HG03558 (cell line): ENCODE measurements at regions not wholly inside any gene's neighbourhood (a gene's known extent, or its start where the extent isn't known, plus 50 kb on each side); places are given as distances from the start of the nearest gene placed in this dataset.
"Not testable (repeated sequence)": the region's sequence is repeated elsewhere in the genome, so short reads cannot be mapped to it uniquely, and the experiment has no call there.

Experiments used
- ATAC-seq: cut with Tn5 transposase; IDR thresholded peaks from one replicate; pipeline ENCODE4 v1.9.1; 2021; ENCODE audit warnings: moderate number of reproducible peaks; ENCODE audit not compliant: unreplicated experiment; ENCODE audit errors: extremely low read depth

DNA sequence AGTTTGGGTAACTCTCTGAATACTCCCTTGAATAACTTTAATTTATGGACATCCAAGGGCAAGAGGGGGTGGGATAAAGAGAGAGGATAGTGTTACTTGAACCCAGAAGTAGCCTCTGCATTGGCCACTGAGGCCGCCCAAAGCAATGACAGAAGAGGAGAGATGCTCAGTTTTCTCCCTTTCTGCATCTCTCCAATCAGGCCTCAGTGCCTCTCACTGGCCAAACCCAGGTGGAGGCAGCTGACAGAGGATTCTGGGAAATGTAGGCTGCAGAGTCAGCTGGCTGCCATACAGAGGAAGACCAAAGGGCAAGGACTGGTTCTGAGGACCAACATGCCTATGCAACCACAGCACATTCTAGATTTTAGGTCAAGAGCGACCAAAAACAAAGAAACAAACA lies 719.4 kb downstream of the MAT2B start:
- ATAC-seq, result no peak

DNA sequence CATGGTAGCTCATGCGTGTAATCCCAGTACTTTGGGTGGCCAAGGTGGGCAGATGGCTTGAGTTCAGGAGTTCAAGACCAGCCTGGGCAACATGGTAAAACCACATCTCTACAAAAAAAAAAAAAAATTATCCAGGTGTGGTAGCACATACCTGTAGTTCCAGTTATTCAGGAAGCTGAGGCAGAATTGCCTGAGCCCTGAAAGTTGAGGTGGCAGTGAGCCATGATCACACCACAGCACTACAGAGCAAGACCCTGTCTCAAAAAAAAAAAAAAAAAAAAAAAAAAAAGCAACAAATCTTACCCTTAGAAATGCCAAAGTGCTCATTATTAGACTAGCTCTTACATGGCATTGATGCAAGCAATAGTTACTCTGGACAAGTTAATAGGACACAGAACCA lies 724.9 kb downstream of the MAT2B start:
- ATAC-seq, result no peak

DNA sequence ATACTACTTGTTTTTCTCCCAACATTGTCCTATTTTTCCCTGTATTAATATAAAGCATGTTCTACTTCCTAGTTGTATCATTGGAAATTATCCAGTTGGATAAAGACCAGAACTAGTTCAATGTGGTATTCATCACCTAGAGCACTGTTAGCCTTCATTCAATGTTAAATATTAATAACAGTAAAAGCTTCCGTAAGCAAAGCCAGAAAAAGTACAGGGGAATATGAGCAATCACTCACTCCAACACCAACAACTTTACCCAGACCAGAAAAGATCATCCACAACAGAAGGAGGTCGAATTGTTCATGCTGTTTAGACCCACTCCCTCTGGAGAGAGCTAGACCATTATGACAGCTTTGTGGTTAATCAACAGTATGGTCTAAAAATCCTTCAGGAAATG lies 728.4 kb downstream of the MAT2B start:
- ATAC-seq, result no peak

DNA sequence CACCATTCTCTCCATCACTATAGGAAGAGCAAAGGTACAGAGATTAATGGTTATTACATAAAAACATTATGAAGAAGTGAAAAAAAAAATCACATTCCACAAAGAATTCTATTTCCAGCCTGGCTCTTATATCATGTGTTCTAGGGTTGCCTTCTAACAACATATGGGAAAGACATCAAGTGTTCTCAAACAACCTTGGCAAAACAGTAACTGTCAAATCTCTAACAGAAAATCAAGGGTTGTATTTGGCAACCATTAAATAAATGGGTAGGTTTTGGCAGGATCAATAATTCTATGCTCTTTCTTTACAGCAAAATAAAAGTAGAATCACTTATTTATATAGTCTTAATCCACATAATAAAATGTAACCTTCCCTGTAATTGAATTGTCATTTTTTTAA lies 728.9 kb downstream of the MAT2B start:
- ATAC-seq, result no peak

DNA sequence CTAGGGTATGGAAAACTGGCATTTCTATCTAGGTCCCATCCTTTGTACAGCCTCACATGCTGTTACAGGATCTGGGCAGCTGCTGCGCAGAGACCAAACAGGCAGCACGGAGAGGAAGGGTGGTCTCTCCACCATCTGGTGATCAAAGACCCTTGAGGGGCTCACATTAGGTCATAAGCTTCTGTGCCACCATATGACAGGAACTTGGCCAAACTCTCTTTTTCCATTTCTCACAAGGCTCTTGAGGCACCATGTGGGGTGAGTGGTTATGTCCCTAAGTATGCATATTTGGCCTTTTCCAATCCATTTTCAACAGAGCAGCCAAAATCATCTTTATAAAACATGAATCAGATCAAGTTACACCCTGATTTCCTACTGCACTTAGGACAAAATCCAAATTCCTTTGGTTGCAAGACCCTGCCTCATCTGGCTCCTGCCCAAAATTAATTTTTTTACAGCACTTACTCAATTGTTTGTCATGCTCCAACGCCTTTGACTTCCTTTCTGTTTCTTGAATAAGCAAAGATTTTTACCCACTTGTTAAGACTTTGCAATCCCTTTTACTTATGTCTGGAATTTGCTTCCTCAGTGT lies 730.0 kb downstream of the MAT2B start:
- ATAC-seq, result no peak

DNA sequence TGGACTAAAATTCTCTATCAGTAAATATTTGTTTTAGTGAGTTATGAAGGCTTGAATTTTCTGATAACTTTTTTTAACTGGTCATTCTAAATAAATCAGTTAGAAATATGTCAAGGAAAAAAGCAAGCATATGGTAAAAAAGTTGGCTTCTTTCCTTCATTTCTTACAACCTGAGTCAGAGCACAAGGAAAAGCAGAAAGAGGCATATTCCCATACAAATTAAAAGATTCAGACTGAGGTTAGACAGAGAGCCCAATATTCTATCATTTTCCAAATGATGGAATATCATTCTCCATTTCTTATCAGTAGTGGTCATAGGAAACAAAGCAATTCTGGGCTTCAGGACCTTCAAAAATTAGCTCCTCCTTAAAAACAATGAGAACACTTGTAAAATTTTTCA lies 732.1 kb downstream of the MAT2B start:
- no peak for ATAC-seq

DNA sequence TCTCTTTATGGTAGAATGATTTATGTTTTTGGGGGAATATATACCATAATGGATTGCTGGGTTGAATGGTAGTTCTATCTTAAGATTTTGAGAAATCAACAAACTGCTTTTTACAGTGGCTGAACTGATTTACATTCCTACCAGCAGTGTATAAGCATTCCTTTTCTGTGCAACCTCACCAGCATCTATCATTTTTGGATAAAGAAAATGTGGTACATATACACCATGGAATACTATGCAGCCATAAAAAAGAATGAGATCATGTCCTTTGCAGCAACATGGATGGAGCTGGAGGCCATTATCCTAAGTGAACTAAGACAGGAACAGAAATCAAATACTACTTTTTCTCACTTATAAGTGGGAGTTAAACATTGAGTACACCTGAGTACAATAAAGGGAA lies 746.4 kb downstream of the MAT2B start:
- ATAC-seq, result not testable (repeated sequence)

DNA sequence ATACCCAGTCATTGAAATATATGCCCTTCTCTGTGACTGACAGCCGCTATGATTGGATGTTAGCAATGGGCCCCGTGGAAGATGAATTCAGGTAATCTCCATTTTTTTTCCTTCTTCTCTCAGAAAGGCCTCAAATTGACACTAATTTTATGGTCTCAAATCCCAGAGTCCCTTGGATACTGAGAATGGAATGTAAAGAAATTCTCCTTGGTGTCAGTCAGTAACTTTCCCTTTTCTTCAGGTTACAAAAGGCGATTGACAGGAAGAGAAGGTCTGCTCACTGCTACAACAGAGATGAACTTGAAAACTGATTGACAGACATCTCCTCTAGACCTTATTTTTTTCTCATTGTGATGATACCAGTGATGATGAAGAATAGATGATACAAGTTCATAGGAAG lies 748.3 kb downstream of the MAT2B start:
- no peak for ATAC-seq

DNA sequence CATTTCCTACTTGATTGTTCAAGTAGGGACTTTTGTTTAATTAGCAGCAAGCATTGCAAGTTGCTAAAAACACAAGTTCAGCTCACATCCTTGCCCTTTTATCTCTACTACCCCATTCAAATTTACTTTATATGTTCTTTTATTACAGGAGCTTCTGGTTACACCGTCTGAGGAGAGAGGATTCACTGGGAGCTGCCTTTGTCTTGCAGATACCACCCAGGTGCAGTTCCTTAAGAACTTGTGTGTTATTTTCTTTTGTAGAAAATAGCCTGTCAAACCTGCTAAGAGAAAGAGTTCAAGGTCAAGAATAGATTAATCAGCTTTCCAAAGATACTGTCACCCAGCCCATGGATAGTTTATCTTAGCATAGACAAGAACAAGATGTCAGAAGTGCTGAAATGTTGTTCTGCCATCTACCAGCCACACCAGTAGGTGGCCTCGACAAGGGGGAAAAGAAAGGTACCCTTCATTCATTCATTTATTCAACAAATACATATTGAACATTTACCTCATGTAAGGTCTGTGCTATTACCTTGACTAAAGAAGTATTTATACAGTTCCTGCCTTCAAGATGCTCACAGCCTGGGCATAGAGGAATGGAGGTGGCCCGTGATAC lies 750.3 kb downstream of the MAT2B start:
- ATAC-seq, result no peak

DNA sequence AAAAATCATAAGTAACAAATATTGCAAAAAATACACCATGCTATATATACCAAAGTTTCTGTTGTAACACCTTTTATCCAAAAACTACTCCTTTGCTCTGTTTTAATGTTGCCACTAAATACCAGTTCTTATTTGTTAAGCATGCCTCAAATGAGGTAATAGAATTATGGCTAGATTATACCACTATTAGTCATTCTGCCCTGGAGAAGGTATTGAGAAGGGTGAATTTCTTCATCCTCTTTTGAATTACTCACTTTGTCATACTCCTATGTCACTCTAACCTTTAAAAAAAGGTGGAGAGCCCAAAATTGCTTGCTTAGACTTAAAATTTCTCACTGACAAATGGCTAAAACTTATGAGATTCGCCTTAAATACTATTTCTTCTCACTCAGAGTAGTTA lies 750.9 kb downstream of the MAT2B start:
- no peak for ATAC-seq

DNA sequence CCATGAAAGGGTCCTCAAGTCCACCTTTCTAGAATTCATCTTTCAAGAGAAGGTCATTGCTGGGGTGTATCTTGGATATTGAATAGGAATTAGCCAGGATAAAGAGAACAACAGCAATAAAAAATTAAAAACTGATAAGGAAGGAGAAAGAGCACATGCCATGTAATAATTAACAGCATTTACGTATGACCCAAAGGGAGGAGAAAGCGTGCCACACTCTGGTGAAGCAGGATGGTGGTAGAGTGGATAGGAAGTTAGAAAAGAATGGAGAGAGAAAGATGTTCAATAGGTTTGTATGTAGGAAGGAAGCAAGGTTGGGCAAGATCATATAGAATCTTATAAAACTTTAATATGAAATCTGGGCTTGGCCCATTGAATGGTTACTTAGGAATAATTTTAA lies 751.5 kb downstream of the MAT2B start:
- no peak for ATAC-seq

DNA sequence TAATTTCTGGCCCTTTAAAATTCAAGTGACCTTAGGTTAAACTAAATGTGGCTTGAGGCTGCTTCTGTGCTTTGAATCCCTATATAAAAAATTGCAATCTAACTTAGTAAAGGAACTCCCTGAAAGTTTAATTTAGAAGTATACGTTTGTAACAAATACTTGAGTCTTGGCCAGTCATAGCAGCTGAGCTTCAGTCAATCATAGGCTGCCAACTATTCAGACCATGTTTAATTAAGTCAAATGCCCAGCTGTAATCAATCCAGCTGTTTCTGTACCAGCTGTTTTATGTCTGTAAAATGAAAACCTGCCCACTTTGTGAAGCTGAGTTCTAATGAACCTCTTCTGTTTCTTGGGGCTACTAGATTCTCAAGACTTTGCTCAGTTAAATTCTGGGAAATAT lies 760.1 kb downstream of the MAT2B start:
- ATAC-seq, result no peak

DNA sequence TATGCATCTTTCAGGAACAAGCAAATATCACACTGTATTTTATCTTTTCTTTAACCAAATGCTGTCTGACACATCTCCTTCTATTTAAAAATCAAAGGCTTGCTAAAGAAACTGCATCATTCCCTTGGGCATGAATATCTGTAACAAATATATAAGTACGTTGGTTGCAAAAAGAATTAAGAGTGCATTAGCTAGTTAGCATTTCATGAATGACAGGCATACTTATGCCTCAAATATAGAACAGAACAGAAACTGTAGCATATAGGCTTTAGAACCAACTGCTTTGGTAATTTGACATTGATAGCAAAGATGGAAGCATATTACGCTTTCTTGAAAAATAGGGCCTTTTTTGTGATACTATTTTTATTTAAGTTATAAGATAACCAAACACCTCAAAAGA lies 761.2 kb downstream of the MAT2B start:
- no peak for ATAC-seq

DNA sequence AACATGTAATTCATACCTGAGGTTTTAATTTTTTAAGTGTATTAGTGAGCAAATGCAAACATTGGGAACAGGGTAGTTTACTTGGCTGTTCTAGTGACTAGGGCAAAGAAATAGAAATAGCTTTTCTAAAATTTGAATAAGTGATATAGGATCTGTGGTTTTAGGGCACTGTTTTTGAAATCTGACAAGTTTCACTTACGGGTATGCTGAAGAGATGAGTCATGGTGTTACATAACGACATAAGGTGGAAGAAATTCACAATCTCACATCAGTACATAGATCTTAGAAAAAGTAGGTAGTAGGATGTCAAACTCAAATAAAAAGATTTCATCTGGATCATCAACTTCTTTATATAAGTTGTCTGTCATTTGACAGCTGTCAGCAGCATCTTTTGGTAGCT lies 772.3 kb downstream of the MAT2B start:
- ATAC-seq, result no peak

DNA sequence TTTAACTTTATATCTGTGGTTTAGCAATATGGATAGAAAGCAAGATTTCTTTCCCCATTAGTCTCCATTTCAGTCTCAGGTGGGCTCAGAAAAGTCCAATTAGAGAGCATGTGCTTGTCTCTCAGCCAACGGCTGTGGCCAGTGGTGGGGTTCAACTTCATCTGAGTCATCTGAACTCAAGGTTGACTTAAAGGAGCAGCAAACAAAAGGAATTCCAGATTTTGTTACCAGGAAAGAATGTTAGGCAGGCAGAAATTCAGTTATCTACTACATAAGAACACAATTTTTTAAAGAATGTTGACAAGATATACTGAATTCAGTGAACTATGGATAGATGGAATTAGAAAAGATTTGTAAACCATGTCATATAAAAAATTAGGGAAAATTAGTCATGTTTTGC lies 784.1 kb downstream of the MAT2B start:
- ATAC-seq, result no peak

DNA sequence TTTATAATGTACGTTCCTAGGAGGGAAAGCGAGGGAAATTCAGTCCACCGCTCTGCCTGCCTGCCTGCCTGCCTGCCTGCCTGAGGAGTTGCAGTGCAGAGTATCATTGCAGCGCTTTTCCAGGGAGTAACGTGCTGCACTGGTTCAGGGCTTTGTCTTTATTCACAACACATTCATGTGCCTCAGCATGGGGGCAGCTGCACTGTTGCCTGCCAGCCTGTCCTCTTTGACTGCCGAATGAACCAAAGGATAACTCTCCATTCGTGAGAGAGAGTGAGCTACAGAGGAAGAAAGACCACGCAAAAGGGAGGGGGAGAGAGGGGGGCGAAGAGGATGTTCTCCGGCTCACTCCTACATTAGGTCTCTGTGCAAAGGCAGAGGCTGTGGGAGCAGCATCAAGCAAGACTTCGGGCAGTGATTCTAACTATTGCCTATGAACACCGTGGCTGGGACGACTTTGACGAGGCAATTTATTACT lies 791.2 kb downstream of the MAT2B start:
- no peak for ATAC-seq

DNA sequence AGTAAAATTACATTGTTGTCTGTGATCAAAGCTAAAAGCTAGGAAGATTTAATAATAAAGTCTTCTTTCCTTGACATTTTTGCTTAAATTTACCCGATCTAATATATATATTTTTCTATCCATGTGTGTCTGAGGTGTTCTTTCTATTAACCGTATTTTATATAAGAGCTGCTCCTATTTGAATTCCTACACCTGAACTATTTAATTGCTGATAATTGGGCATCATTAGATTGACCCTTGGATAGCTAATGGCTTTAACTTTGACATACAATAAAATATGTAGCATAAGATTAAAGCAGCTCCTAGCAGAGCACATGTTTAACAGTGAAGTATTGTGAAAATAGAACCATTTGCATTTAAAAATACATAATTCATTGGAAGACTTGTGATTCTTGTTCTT lies 792.7 kb downstream of the MAT2B start:
- no peak for ATAC-seq

DNA sequence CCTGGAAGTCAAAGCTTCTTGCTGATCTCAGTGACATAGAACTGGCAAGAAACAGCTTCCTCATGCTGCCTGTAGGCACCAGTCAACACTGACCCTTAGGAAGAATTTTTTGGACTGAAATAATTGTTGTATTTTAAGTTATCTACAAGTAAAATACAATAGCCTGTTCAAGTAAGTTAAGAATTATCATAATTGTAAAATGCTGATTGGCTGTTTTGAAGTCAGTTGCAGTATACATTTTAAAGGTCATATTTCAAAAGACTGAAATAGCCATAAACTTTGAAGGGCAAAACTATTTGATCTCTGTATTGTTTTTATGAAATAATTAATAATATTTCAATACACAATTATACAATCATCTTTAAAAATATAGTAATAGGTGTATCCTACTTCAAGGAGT lies 794.9 kb downstream of the MAT2B start:
- ATAC-seq, result no peak

DNA sequence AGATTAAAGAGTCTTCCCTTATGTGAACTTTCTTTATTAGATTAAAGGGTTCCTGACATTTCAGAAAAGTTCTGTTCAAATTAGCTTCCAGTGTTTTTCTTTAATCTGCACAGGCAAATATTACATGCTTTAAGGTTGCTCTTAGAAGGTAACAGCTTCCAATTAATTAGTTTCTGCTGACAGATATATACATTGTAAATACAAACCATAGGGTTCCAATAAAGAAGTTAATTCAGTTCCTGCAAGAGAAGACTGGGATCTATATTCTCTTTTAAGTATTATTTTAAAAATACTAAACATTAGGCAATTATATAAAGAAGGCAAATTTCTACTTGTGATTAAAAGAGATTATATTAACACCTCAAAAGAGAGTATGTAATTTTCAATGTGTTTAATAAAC lies 795.7 kb downstream of the MAT2B start:
- ATAC-seq, result no peak

DNA sequence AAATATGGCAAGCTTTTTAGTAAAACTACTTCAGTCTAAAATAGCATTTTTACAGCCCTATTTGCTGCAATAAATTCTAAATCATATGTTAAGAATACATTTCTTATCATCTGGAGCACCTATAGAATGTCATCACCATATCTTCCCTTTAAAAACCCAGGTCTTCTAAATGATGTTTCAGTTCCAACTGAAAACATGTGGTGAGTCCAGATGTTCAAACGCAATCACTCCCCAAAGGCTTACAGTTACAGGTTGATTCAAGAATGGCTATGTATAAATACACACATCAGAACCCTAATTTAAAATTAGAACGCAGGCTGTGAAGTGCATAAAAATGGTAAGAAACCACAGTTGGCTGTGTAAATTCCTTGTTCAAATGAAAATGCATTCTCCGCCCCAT lies 796.3 kb downstream of the MAT2B start:
- ATAC-seq, result no peak

DNA sequence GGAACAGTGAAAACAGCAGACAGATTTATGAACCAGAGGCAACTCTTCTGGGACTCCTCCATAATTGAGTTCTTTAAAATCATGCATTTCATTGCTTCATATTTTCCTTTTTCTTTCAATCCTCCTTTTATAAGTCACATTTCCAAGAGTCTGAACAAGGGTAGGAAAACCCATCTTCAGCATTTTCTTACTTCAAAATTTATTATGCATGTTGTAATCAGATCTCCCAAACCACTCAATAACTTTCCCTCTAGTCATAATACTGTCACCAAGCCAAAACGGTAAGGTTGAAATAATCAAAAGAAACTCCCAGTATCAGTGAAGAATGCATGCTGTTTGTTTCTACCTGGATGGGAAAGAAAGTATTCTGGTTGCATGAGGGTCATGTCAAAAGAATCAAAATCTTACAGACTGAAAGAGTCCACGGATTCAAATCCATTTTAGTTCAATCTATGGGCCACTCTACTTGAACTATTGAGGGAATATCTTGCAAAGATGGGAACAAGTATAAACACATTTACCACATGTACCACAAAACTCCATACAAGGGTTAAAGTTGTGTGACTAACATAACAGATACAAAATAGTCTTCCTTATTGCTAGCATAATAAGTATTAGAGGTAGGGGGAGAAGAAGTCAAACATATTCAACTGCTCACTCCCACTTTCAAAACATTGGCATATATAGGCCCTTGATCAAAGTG lies 797.3 kb downstream of the MAT2B start:
- no peak for ATAC-seq

DNA sequence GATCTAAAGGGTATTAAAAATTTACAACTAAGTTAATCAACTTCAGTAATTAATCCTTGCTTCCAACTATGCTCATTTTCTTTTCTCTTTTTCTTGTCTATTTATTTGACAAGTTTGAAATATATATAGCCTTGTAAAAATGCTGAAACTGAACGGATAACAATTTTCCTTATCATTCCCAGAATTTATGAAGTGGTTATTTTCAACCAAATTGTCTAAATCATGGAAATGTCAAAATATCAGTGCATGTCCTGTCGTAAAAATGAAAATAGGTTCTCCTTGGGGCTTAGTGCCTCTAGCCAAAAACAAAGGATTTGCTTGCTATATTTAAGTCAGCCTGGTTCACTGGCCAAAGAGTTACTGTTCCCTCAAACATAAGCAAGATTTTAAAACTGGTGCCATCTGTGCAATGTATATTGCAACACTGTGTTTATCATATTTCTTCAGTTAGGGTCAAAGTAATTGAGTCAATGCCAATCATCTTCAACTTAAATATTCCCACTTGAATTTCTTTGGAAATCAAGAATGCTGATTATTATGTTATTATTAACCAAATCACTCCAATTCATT lies 798.3 kb downstream of the MAT2B start:
- no peak for ATAC-seq
